Panc1 (cell line): ENCODE measurements at regions not wholly inside any gene's neighbourhood (a gene's known extent, or its start where the extent isn't known, plus 50 kb on each side); places are given as distances from the start of the nearest gene placed in this dataset.

Experiments used
- CTCF ChIP-seq: fragments of 450-650 bp; IDR thresholded peaks from 2 replicates; pipeline ENCODE4 v1.5.1; 2017; ENCODE audit warnings: mild to moderate bottlenecking
- REST ChIP-seq, 2 experiments: IDR thresholded peaks; 2 replicates each; pipeline ENCODE4 v1.6.1; 2011 to 2012; ENCODE audit warnings: low read depth in 2 of 2, control low read depth in 1 of 2, low read length in 1 of 2, mild to moderate bottlenecking in 1 of 2, moderate library complexity in 1 of 2; ENCODE audit not compliant: insufficient read depth in 1 of 2
- SIN3A ChIP-seq: IDR thresholded peaks from 2 replicates; pipeline ENCODE4 v1.6.1; 2012; ENCODE audit warnings: low read depth, mild to moderate bottlenecking, low read length, moderate library complexity, borderline replicate concordance; ENCODE audit not compliant: insufficient read depth

GRCh38 chr15:60179786-60180391 is 175.8 kb downstream of the FOXB1 start:
- TF ChIP-seq CTCF (peak; percentile 83), REST (IDR thresholded peaks at IDR 0.05; ENCODE audit: insufficient read depth in 1 of 2, low read depth in 2 of 2, low read length in 1 of 2) (no peak), SIN3A (no peak)
